HL-60 (cell line): ENCODE measurements at regions not wholly inside any gene's neighbourhood (a gene's known extent, or its start where the extent isn't known, plus 50 kb on each side); places are given as distances from the start of the nearest gene placed in this dataset.

ENCODE experiments used
- POLR2AphosphoS5 ChIP-seq: IDR thresholded peaks from 2 replicates; pipeline ENCODE4 v1.6.1; 2012; ENCODE audit warnings: low read depth
- TF ChIP-seq, protein P1 (sequence below): IDR thresholded peaks from one replicate; pipeline ENCODE4 v1.5.1; 2011; ENCODE audit warnings: low read length, control low read depth, inconsistent platforms; ENCODE audit not compliant: insufficient read depth
- TF ChIP-seq, protein P2 (sequence below): IDR thresholded peaks from 2 replicates; pipeline ENCODE4 v1.6.1; 2012; ENCODE audit warnings: low read depth; ENCODE audit not compliant: insufficient replicate concordance

DNA sequence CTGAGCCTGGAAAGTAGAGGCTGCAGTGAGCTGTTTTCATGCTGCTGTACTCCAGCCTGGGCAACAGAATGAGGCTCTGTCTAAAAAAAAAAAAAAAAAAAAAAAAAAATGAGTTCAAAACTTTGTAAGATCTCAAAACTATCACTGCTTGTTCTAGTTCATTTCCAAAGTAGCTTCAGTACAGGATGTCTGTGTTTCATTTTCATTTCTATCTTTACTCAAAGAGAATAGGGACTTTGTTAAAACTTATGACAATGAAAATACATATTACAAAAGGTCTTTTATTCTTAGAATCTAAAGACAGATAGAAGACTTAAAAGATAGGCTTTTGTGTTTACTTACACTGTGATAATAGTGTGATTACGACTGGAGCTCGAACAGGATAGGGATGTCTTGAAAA lies 709.7 kb downstream of the ADGRL2 start:
- TF ChIP-seq, protein P1, sequence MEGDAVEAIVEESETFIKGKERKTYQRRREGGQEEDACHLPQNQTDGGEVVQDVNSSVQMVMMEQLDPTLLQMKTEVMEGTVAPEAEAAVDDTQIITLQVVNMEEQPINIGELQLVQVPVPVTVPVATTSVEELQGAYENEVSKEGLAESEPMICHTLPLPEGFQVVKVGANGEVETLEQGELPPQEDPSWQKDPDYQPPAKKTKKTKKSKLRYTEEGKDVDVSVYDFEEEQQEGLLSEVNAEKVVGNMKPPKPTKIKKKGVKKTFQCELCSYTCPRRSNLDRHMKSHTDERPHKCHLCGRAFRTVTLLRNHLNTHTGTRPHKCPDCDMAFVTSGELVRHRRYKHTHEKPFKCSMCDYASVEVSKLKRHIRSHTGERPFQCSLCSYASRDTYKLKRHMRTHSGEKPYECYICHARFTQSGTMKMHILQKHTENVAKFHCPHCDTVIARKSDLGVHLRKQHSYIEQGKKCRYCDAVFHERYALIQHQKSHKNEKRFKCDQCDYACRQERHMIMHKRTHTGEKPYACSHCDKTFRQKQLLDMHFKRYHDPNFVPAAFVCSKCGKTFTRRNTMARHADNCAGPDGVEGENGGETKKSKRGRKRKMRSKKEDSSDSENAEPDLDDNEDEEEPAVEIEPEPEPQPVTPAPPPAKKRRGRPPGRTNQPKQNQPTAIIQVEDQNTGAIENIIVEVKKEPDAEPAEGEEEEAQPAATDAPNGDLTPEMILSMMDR, result no peak
- TF ChIP-seq, protein P2, sequence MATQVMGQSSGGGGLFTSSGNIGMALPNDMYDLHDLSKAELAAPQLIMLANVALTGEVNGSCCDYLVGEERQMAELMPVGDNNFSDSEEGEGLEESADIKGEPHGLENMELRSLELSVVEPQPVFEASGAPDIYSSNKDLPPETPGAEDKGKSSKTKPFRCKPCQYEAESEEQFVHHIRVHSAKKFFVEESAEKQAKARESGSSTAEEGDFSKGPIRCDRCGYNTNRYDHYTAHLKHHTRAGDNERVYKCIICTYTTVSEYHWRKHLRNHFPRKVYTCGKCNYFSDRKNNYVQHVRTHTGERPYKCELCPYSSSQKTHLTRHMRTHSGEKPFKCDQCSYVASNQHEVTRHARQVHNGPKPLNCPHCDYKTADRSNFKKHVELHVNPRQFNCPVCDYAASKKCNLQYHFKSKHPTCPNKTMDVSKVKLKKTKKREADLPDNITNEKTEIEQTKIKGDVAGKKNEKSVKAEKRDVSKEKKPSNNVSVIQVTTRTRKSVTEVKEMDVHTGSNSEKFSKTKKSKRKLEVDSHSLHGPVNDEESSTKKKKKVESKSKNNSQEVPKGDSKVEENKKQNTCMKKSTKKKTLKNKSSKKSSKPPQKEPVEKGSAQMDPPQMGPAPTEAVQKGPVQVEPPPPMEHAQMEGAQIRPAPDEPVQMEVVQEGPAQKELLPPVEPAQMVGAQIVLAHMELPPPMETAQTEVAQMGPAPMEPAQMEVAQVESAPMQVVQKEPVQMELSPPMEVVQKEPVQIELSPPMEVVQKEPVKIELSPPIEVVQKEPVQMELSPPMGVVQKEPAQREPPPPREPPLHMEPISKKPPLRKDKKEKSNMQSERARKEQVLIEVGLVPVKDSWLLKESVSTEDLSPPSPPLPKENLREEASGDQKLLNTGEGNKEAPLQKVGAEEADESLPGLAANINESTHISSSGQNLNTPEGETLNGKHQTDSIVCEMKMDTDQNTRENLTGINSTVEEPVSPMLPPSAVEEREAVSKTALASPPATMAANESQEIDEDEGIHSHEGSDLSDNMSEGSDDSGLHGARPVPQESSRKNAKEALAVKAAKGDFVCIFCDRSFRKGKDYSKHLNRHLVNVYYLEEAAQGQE, result no peak
- TF ChIP-seq POLR2AphosphoS5, result no peak
